ENCODE measurements at regions not wholly inside any gene's neighbourhood (a gene's known extent, or its start where the extent isn't known, plus 50 kb on each side); places are given as distances from the start of the nearest gene placed in this dataset.

GRCh38 chr17:70905796-70906195 lies 736.5 kb downstream of the KCNJ2 start:
- TF ChIP-seq EZH2 (IDR thresholded peaks at IDR 0.05; ENCODE audit: borderline replicate concordance, low read depth, low read length, severe bottlenecking) (no peak), FOS (IDR thresholded peaks at IDR 0.05; ENCODE audit: borderline replicate concordance, insufficient read depth, low read length) (no peak), JUN (IDR thresholded peaks at IDR 0.05; ENCODE audit: borderline replicate concordance, insufficient read depth, insufficient read length, low read depth) (no peak), MYC (IDR thresholded peaks at IDR 0.05; ENCODE audit: low read depth, low read length) (no peak), POLR2AphosphoS5 (IDR thresholded peaks at IDR 0.05; ENCODE audit: insufficient read depth, low read depth, low read length) (no peak), POLR2A (IDR thresholded peaks at IDR 0.05; ENCODE audit: low read depth, low read length) (no peak)
- TF ChIP-seq, protein P1, sequence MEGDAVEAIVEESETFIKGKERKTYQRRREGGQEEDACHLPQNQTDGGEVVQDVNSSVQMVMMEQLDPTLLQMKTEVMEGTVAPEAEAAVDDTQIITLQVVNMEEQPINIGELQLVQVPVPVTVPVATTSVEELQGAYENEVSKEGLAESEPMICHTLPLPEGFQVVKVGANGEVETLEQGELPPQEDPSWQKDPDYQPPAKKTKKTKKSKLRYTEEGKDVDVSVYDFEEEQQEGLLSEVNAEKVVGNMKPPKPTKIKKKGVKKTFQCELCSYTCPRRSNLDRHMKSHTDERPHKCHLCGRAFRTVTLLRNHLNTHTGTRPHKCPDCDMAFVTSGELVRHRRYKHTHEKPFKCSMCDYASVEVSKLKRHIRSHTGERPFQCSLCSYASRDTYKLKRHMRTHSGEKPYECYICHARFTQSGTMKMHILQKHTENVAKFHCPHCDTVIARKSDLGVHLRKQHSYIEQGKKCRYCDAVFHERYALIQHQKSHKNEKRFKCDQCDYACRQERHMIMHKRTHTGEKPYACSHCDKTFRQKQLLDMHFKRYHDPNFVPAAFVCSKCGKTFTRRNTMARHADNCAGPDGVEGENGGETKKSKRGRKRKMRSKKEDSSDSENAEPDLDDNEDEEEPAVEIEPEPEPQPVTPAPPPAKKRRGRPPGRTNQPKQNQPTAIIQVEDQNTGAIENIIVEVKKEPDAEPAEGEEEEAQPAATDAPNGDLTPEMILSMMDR (IDR thresholded peaks at IDR 0.05; ENCODE audit: extremely low read depth in 1 of 2, insufficient read depth in 1 of 2, low read depth in 1 of 2, low read length in 2 of 2), result no peak
- Histone ChIP-seq H3K4me1 (ENCODE audit: control insufficient read depth, extremely low read depth, insufficient read depth, low read length) (no peaks in the 10 kb centered on the region), H3K9me3 (replicated peaks; ENCODE audit: control insufficient read depth, insufficient read depth, low read length) (no peaks in the 10 kb centered on the region), H3K9me1 (replicated peaks; ENCODE audit: control insufficient read depth, extremely low read depth, insufficient read depth, low read length) (no peaks in the 10 kb centered on the region), H4K20me1 (replicated peaks; ENCODE audit: control insufficient read depth, extremely low read depth, insufficient read depth, low read length) (no peaks in the 10 kb centered on the region), H3K27ac (ENCODE audit: insufficient read depth, low read depth, low read length) (no peak overlapping the region), H3K4me2 (ENCODE audit: insufficient read depth, low read length) (no peak overlapping the region), H3K36me3 (ENCODE audit: control insufficient read depth in 2 of 2, extremely low read depth in 1 of 2, insufficient read depth in 2 of 2, low read length in 2 of 2) (no peaks in the 10 kb centered on the region), H3K27me3 (ENCODE audit: control insufficient read depth in 2 of 2, insufficient read depth in 2 of 2, low read length in 2 of 2) (no peaks in the 10 kb centered on the region), H3K9ac (replicated peaks; ENCODE audit: extremely low read depth, insufficient read depth, low read length) (no peak overlapping the region), H2AFZ (ENCODE audit: low read depth, low read length) (no peak overlapping the region), H3K79me2 (ENCODE audit: control insufficient read depth, insufficient read depth, low read length) (no peaks in the 10 kb centered on the region), H3K4me3 (replicated peaks in 1 of 3; ENCODE audit: insufficient read depth in 1 of 3, low read depth in 1 of 3, low read length in 3 of 3) (no peak overlapping the region)
- intact Hi-C loops (cut with micrococcal nuclease), result no loop called here
- DNase-seq (ENCODE audit: low read depth, low spot score) (no peak), FAIRE-seq (no peak)
- BruUV-seq (replicated peaks), result no TSS peak
- ChIA-PET CTCF (no interaction called here), POLR2A (no interaction called here)
- dilution Hi-C loops (cut with MboI; ENCODE audit: extremely low pct_ligation_motif_present, low sequenced_read_pairs), result no loop called here

GRCh38 chr17:70906808-70907207 lies 737.5 kb downstream of the KCNJ2 start:
- Histone ChIP-seq H3K9ac (replicated peaks; ENCODE audit: extremely low read depth, insufficient read depth, low read length) (no peak overlapping the region), H3K9me3 (replicated peaks; ENCODE audit: control insufficient read depth, insufficient read depth, low read length) (no peaks in the 10 kb centered on the region), H3K27me3 (ENCODE audit: control insufficient read depth in 2 of 2, insufficient read depth in 2 of 2, low read length in 2 of 2) (no peaks in the 10 kb centered on the region), H3K79me2 (ENCODE audit: control insufficient read depth, insufficient read depth, low read length) (no peaks in the 10 kb centered on the region), H2AFZ (ENCODE audit: low read depth, low read length) (no peak overlapping the region), H3K36me3 (ENCODE audit: control insufficient read depth in 2 of 2, extremely low read depth in 1 of 2, insufficient read depth in 2 of 2, low read length in 2 of 2) (no peaks in the 10 kb centered on the region), H3K27ac (ENCODE audit: insufficient read depth, low read depth, low read length) (no peak overlapping the region), H3K4me1 (ENCODE audit: control insufficient read depth, extremely low read depth, insufficient read depth, low read length) (no peaks in the 10 kb centered on the region), H3K9me1 (replicated peaks; ENCODE audit: control insufficient read depth, extremely low read depth, insufficient read depth, low read length) (no peaks in the 10 kb centered on the region), H3K4me3 (replicated peaks in 1 of 3; ENCODE audit: insufficient read depth in 1 of 3, low read depth in 1 of 3, low read length in 3 of 3) (no peak overlapping the region), H4K20me1 (replicated peaks; ENCODE audit: control insufficient read depth, extremely low read depth, insufficient read depth, low read length) (no peaks in the 10 kb centered on the region), H3K4me2 (ENCODE audit: insufficient read depth, low read length) (no peak overlapping the region)
- intact Hi-C loops (cut with micrococcal nuclease) (no loop called here), dilution Hi-C loops (cut with MboI; ENCODE audit: extremely low pct_ligation_motif_present, low sequenced_read_pairs) (no loop called here)
- DNase-seq (ENCODE audit: low read depth, low spot score) (no peak), FAIRE-seq (no peak)
- no TSS peak for BruUV-seq (replicated peaks)
- CTCF ChIA-PET, result no interaction called here
- TF ChIP-seq, protein P1 (IDR thresholded peaks at IDR 0.05; ENCODE audit: extremely low read depth in 1 of 2, insufficient read depth in 1 of 2, low read depth in 1 of 2, low read length in 2 of 2), result no peak
- TF ChIP-seq MAX (IDR thresholded peaks at IDR 0.05; ENCODE audit: insufficient read depth, insufficient read length) (no peak), POLR2AphosphoS5 (IDR thresholded peaks at IDR 0.05; ENCODE audit: insufficient read depth, low read depth, low read length) (no peak), MYC (IDR thresholded peaks at IDR 0.05; ENCODE audit: low read depth, low read length) (no peak), JUN (IDR thresholded peaks at IDR 0.05; ENCODE audit: borderline replicate concordance, insufficient read depth, insufficient read length, low read depth) (no peak), GATA2 (IDR thresholded peaks at IDR 0.05; ENCODE audit: insufficient read depth, insufficient read length, low read depth, low read length) (no peak), EZH2 (IDR thresholded peaks at IDR 0.05; ENCODE audit: borderline replicate concordance, low read depth, low read length, severe bottlenecking) (no peak), POLR2A (IDR thresholded peaks at IDR 0.05; ENCODE audit: low read depth, low read length) (no peak), FOS (IDR thresholded peaks at IDR 0.05; ENCODE audit: borderline replicate concordance, insufficient read depth, low read length) (no peak)
- POLR2A ChIA-PET, result no interaction called here

All from endothelial cell of umbilical vein (primary cell).